WERI-Rb-1 (cell line): ENCODE measurements at regions not wholly inside any gene's neighbourhood (a gene's known extent, or its start where the extent isn't known, plus 50 kb on each side); places are given as distances from the start of the nearest gene placed in this dataset.
A peak's percentile ranks its signal among the peaks of the same experiment; 100 is the strongest.
"Not testable (repeated sequence)": the region's sequence is repeated elsewhere in the genome, so short reads cannot be mapped to it uniquely, and the experiment has no call there.

ENCODE experiments used
- DNase-seq: peaks from one replicate; pipeline ENCODE4 v3.0.0-alpha.2; 2020
- H3K27ac ChIP-seq: fragments of 250-450 bp; sonication (Bioruptor Pico); 2 replicates; pipeline ENCODE4 v1.5.1; 2020; ENCODE audit warnings: mild to moderate bottlenecking, moderate library complexity
- H3K27me3 ChIP-seq: fragments of 250-450 bp; sonication (Bioruptor Pico); 2 replicates; pipeline ENCODE4 v1.5.1; 2021; ENCODE audit warnings: mild to moderate bottlenecking, low read depth, moderate library complexity; ENCODE audit not compliant: insufficient read depth, severe bottlenecking
- H3K36me3 ChIP-seq: fragments of 250-450 bp; sonication (Bioruptor Pico); 2 replicates; pipeline ENCODE4 v1.5.1; 2020; ENCODE audit warnings: mild to moderate bottlenecking, moderate library complexity
- H3K4me3 ChIP-seq: 2 replicates; pipeline ENCODE4 v1.5.1; 2011; ENCODE audit warnings: low read depth, mild to moderate bottlenecking, control low read depth, low read length
- H3K9me3 ChIP-seq: fragments of 250-450 bp; sonication (Bioruptor Pico); 2 replicates; pipeline ENCODE4 v1.5.1; 2021; ENCODE audit warnings: mild to moderate bottlenecking, moderate library complexity; ENCODE audit not compliant: severe bottlenecking

- not testable (repeated sequence) for H3K27ac ChIP-seq, H3K27me3 ChIP-seq, H3K36me3 ChIP-seq, DNase-seq, H3K9me3 ChIP-seq, H3K4me3 ChIP-seq
Observed at GRCh38 chr9:41321277-41321676, 132.2 kb upstream of the ZNG1F start.

- not testable (repeated sequence) for DNase-seq, H3K4me3 ChIP-seq, H3K36me3 ChIP-seq, H3K9me3 ChIP-seq, H3K27me3 ChIP-seq, H3K27ac ChIP-seq
Observed at GRCh38 chr9:41308953-41309352, 119.8 kb upstream of the ZNG1F start.

- H3K4me3 ChIP-seq, DNase-seq, H3K27me3 ChIP-seq, H3K27ac ChIP-seq, H3K36me3 ChIP-seq, H3K9me3 ChIP-seq: not testable (repeated sequence)
Observed at GRCh38 chr9:41285744-41286143, 96.6 kb upstream of the ZNG1F start.

DNA sequence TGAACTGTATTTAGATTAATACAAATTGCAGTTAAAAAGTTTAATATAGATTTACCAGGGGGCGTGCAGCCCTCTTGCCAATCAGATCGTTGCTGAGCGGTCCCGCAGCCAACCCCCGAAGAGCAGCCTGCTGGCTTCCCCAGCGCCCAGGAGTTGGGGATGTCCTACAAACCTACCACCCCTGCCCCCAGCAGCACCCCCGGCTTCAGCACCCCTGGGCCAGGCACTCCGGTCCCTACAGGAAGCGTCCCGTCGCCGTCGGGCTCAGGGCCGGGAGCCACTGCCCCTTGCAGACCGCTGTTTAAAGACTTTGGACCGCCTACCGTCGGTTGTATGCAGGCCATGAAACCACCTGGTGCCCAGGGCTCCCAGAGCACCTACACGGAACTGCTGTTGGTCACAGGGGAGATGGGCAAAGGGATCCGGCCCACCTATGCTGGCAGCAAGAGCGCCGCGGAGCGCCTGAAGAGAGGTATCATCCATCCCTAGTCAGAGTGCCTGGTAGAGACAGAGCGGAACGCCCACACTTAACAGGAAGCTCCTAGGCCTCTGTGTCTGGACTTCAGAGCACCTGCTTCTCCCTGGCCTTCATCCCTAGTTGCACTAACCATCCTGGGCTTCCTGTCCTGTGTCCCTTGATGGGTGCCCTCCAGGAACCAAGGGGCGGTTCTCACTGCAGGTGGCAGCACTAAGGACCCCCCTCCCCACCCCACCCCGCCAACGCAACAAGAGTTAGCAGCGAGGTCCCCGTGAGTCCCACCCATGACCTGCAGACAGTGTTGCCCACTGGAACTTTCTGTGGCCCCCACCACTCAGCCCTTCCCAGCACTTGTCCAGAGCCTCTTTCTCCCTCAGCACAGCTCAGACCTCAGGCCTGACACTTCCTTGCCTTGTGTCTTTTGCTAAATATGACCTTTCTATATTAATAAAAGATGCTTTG is 91.5 kb upstream of the ZNG1F start:
- not testable (repeated sequence) for H3K4me3 ChIP-seq, H3K36me3 ChIP-seq, H3K27me3 ChIP-seq, DNase-seq, H3K27ac ChIP-seq, H3K9me3 ChIP-seq

DNA sequence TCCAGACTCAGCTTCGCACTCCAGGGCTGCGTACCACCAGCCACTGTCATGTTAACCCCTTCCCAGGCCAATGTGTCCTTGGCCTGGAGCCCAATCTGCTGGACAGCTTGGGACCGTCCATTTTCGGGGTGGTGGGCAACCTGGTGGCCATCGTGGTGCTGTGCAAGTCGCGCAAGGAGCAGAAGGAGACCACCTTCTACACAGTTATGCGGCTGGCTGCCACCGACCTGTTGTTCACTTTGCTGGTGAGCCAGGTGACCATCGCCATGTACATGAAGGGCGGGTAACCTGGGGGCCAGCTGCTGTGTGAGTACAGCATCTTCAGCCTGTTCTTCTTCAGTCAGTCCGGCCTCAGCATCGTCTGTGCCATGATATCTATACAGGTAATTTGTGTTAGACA is 90.3 kb upstream of the ZNG1F start:
- not testable (repeated sequence) for H3K27me3 ChIP-seq, DNase-seq

GRCh38 chr9:41279033-41279432 is 89.9 kb upstream of the ZNG1F start:
- not testable (repeated sequence) for H3K9me3 ChIP-seq, H3K27ac ChIP-seq, H3K36me3 ChIP-seq, H3K27me3 ChIP-seq, H3K4me3 ChIP-seq, DNase-seq

More for the DNA sequence above, 90.3 kb upstream of the ZNG1F start:
- not testable (repeated sequence) for H3K9me3 ChIP-seq, H3K4me3 ChIP-seq, H3K27ac ChIP-seq, H3K36me3 ChIP-seq

- Histone ChIP-seq H3K4me3 (peak overlapping the region; percentile 50), H3K27ac (peak overlapping the region; percentile 76)
- DNase-seq = peak; percentile 93
- not testable (repeated sequence) for H3K27me3 ChIP-seq, H3K36me3 ChIP-seq, H3K9me3 ChIP-seq
Observed at GRCh38 chr9:41273549-41274267, 84.6 kb upstream of the ZNG1F start.

DNA sequence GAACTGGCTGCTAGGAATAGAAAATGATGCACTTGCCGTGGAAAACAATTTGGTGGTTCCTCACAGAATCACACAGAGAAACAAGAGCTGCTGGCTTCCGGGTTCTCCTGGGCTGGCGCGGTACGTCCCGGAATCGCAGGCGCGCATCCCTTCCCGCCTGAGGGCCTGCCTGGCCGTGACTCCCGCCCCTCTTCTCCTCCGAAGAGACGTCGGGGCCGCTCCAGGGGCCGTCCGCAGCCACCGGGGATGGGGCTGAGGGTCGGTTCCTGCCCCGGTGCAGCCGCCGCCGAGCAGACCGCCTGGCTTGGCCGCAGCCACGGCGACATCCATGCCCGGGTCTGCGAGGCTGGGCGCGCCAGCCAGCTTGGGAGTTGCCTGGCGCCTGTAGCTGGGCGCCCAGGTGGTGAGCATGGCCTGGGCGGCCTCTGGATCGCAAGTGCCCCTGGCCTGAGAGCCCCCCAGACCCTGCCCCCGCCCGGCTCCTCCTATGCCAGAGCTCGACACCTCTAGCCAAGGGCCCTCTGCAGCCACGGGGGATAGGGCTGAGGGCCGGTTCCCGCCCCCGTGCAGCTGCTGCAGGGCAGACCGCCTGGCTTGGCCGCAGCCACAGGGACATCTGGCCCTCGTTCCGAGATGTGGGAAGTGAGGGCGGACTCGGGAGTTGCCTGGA is 83.9 kb upstream of the ZNG1F start:
- H3K9me3 ChIP-seq, H3K36me3 ChIP-seq, H3K27ac ChIP-seq, H3K27me3 ChIP-seq: not testable (repeated sequence)
- DNase-seq = peak; percentile 63
- peak overlapping the region; percentile 60 for H3K4me3 ChIP-seq

DNA sequence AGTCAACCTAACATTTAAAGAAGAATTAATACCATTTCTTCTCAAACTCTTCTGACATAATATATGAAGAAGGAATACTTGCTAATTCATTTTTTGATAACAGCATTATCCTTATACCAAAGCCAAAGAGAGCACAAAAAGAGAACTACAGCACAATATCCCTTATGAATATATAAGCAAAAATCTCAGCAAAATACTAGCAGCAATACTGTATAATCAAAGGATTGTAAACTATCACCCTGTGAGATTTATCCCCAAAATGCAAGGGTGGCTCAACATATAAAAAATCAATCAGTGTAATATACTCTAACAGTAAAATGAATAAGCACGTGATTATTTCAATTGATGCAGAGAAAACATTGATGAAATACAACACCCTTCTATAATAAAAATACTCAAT is 81.9 kb upstream of the ZNG1F start:
- H3K4me3 ChIP-seq, H3K27me3 ChIP-seq, DNase-seq, H3K27ac ChIP-seq, H3K36me3 ChIP-seq, H3K9me3 ChIP-seq: not testable (repeated sequence)

DNA sequence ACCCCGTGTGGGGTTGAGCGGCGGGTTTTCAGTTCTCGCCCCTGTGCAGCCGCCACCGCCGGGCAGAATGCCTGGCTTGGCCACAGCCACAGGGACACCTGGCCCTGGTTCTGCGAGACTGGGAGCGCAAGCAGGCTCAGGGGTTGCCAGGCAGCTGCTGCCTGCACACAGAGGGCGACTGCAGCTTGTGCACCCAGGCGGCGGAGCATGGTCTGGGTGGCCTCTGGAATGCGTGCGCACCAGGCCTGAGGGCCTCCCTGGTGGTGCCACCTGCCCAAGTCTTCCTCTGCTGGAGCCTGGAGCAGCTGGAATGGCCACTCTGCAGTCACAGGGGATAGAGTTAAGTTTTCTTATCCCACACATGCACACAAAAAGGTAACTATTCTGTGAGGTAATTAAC is 80.4 kb upstream of the ZNG1F start:
- H3K4me3 ChIP-seq, H3K9me3 ChIP-seq, DNase-seq, H3K27me3 ChIP-seq, H3K27ac ChIP-seq, H3K36me3 ChIP-seq: not testable (repeated sequence)

DNA sequence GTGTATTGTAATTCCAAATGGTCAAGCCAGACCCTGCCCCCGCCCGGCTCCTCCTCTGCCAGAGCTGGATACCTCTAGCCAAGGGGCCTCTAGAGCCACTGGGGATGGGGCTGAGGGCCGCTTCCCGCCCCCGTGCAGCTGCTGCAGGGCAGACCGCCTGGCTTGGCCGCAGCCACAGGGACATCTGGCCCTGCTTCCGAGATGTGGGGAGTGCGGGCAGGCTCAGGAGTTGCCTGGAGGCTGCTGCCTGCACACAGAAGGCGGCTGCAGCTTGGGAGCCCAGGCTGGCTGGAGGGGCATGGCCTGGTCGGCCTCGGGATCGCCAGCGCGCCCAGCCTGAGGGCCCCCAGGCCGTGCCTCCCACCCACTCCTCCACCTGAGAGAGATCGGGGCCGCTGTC is 79.9 kb upstream of the ZNG1F start:
- H3K27ac ChIP-seq = not testable (repeated sequence)

DNA sequence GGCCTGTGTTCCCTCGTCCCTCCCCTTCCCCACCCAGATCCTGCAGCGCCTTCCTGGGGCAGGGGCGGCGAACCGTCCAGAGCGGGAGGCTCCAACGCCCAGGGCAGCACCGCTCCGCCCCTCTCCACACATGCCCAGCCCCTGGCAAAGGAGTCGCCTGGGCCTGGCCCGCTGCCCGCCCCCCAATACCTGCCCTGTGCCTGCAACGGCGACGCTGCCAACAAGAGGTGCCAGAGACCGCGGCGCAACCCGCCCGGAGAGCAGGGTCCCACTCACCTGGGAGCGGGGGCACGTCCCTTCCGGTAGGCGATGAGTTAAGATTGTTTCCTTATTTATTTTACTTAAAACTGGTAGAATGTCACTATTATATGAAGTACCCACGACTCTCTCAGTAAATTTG is 77.5 kb upstream of the ZNG1F start:
- not testable (repeated sequence) for H3K9me3 ChIP-seq, H3K27ac ChIP-seq, DNase-seq, H3K27me3 ChIP-seq, H3K36me3 ChIP-seq, H3K4me3 ChIP-seq

More for the DNA sequence above, 79.9 kb upstream of the ZNG1F start:
- DNase-seq, H3K4me3 ChIP-seq, H3K9me3 ChIP-seq, H3K27me3 ChIP-seq, H3K36me3 ChIP-seq: not testable (repeated sequence)

GRCh38 chr9:41266000-41266399 is 76.9 kb upstream of the ZNG1F start:
- H3K27me3 ChIP-seq, H3K27ac ChIP-seq, H3K9me3 ChIP-seq, H3K4me3 ChIP-seq, H3K36me3 ChIP-seq, DNase-seq: not testable (repeated sequence)

- H3K27me3 ChIP-seq, DNase-seq, H3K36me3 ChIP-seq, H3K27ac ChIP-seq, H3K9me3 ChIP-seq, H3K4me3 ChIP-seq: not testable (repeated sequence)
Observed at GRCh38 chr9:41251973-41252372, 62.9 kb upstream of the ZNG1F start.
